H9 (cell line): ENCODE measurements at regions not wholly inside any gene's neighbourhood (a gene's known extent, or its start where the extent isn't known, plus 50 kb on each side); places are given as distances from the start of the nearest gene placed in this dataset.

Experiments used
- DNase-seq: peaks from one replicate; pipeline ENCODE4 v3.0.0-alpha.2; 2017
- H2AFZ ChIP-seq: one replicate; pipeline ENCODE4 v1.6.1; 2013; ENCODE audit warnings: mild to moderate bottlenecking, low read length, control low read depth, moderate library complexity
- H2AK5ac ChIP-seq: 2 replicates; pipeline ENCODE4 v1.6.1; 2013; ENCODE audit warnings: low read length, control low read depth, mixed read lengths; ENCODE audit not compliant: insufficient read length
- H2BK120ac ChIP-seq: one replicate; pipeline ENCODE4 v1.6.1; 2013; ENCODE audit warnings: low read depth, mild to moderate bottlenecking, low read length, control low read depth, inconsistent platforms; ENCODE audit not compliant: poor library complexity, severe bottlenecking
- H2BK12ac ChIP-seq: 2 replicates; pipeline ENCODE4 v1.6.1; 2013; ENCODE audit warnings: low read length, control low read depth, mixed read lengths, low read depth; ENCODE audit not compliant: insufficient read length
- H2BK15ac ChIP-seq: 2 replicates; pipeline ENCODE4 v1.6.1; 2013; ENCODE audit warnings: low read depth, low read length, control low read depth
- H2BK20ac ChIP-seq: one replicate; pipeline ENCODE4 v1.6.1; 2013; ENCODE audit warnings: low read depth, mild to moderate bottlenecking, low read length, control low read depth, inconsistent platforms; ENCODE audit not compliant: poor library complexity, severe bottlenecking
- H2BK5ac ChIP-seq: 2 replicates; pipeline ENCODE4 v1.6.1; 2013; ENCODE audit warnings: low read length, control low read depth, mixed read lengths; ENCODE audit not compliant: insufficient read length
- H3K14ac ChIP-seq: 2 replicates; pipeline ENCODE4 v1.6.1; 2013; ENCODE audit warnings: low read length, control low read depth; ENCODE audit not compliant: insufficient read depth
- H3K18ac ChIP-seq: 2 replicates; pipeline ENCODE4 v1.6.1; 2013; ENCODE audit warnings: low read depth, mild to moderate bottlenecking, mixed read lengths, low read length, control low read depth; ENCODE audit not compliant: insufficient read length
- H3K23ac ChIP-seq: 2 replicates; pipeline ENCODE4 v1.6.1; 2013; ENCODE audit warnings: low read length, control low read depth, mixed read lengths, low read depth; ENCODE audit not compliant: insufficient read length
- H3K23me2 ChIP-seq: 2 replicates; pipeline ENCODE4 v1.6.1; 2013; ENCODE audit warnings: low read depth, mild to moderate bottlenecking, mixed read lengths, low read length, control low read depth; ENCODE audit not compliant: insufficient read length, poor library complexity, severe bottlenecking
- H3K27ac ChIP-seq: 2 replicates; pipeline ENCODE4 v1.5.1; 2013; ENCODE audit warnings: low read length, control low read depth, mixed read lengths, low read depth; ENCODE audit not compliant: insufficient read length
- H3K27me3 ChIP-seq: 2 replicates; pipeline ENCODE4 v1.6.1; 2013; ENCODE audit warnings: low read length, control low read depth, inconsistent platforms; ENCODE audit not compliant: insufficient read depth
- H3K4ac ChIP-seq: 2 replicates; pipeline ENCODE4 v1.6.1; 2013; ENCODE audit warnings: low read depth, mild to moderate bottlenecking, control low read depth, inconsistent platforms, low read length, moderate library complexity
- H3K4me1 ChIP-seq: 2 replicates; pipeline ENCODE4 v1.6.1; 2013; ENCODE audit warnings: low read length, control low read depth, inconsistent platforms; ENCODE audit not compliant: insufficient read depth
- H3K4me2 ChIP-seq: 2 replicates; pipeline ENCODE4 v1.6.1; 2013; ENCODE audit warnings: low read length, control low read depth, mixed read lengths; ENCODE audit not compliant: insufficient read length, insufficient read depth
- H3K56ac ChIP-seq: 2 replicates; pipeline ENCODE4 v1.6.1; 2013; ENCODE audit warnings: low read depth, mild to moderate bottlenecking, mixed read lengths, low read length, control low read depth; ENCODE audit not compliant: insufficient read length
- H3K79me1 ChIP-seq: 2 replicates; pipeline ENCODE4 v1.6.1; 2013; ENCODE audit warnings: low read depth, mild to moderate bottlenecking, moderate library complexity, low read length, control low read depth, inconsistent platforms; ENCODE audit not compliant: insufficient read depth, poor library complexity, severe bottlenecking
- H3K79me2 ChIP-seq: 2 replicates; pipeline ENCODE4 v1.6.1; 2013; ENCODE audit warnings: low read length, control low read depth, inconsistent platforms; ENCODE audit not compliant: insufficient read depth
- H3K9ac ChIP-seq: 2 replicates; pipeline ENCODE4 v1.6.1; 2013; ENCODE audit warnings: low read length, control low read depth, mixed read lengths; ENCODE audit not compliant: insufficient read length; ENCODE audit errors: extremely low read depth
- H3K9me3 ChIP-seq: one replicate; pipeline ENCODE4 v1.6.1; 2013; ENCODE audit warnings: low read depth, low read length, inconsistent platforms; ENCODE audit not compliant: control insufficient read depth
- H3T11ph ChIP-seq: one replicate; pipeline ENCODE4 v1.6.1; 2013; ENCODE audit warnings: mild to moderate bottlenecking, low read length, control low read depth, inconsistent platforms
- H4K20me1 ChIP-seq: one replicate; pipeline ENCODE4 v1.6.1; 2013; ENCODE audit not compliant: control insufficient read depth, insufficient read length, insufficient read depth
- H4K5ac ChIP-seq: 2 replicates; pipeline ENCODE4 v1.6.1; 2013; ENCODE audit warnings: low read depth, mild to moderate bottlenecking, mixed read lengths, low read length, control low read depth; ENCODE audit not compliant: insufficient read length
- H4K8ac ChIP-seq: replicated peaks from 2 replicates; pipeline ENCODE4 v1.6.1; 2013; ENCODE audit warnings: low read length, control low read depth, mixed read lengths, low read depth; ENCODE audit not compliant: insufficient read length
- H4K91ac ChIP-seq: 2 replicates; pipeline ENCODE4 v1.6.1; 2013; ENCODE audit warnings: low read depth, mild to moderate bottlenecking, moderate library complexity, mixed read lengths, low read length, control low read depth; ENCODE audit not compliant: insufficient read length
- H3K27ac Mint-ChIP-seq, 3 experiments: 2 replicates in 2 of 3; 3 replicates in 1 of 3; pipeline ENCODE4 v1.8.0; 2020 to 2021; ENCODE audit warnings: mixed read lengths in 3 of 3, mild to moderate bottlenecking in 1 of 3, moderate library complexity in 1 of 3
- H3K27me3 Mint-ChIP-seq: 2 replicates; pipeline ENCODE4 v1.8.0; 2021; ENCODE audit warnings: low read depth, mild to moderate bottlenecking, moderate library complexity, mixed read lengths
- H3K36me3 Mint-ChIP-seq, 3 experiments: 2 replicates in 2 of 3; 3 replicates in 1 of 3; pipeline ENCODE4 v1.8.0; 2020 to 2021; ENCODE audit warnings: low read depth in 3 of 3, mixed read lengths in 3 of 3; ENCODE audit not compliant: insufficient read depth in 1 of 3
- H3K4me1 Mint-ChIP-seq, 2 experiments: 2 replicates each; pipeline ENCODE4 v1.8.0; 2020; ENCODE audit warnings: mixed read lengths in 2 of 2
- H3K4me3 Mint-ChIP-seq, 2 experiments: 2 replicates in 1 of 2; 3 replicates in 1 of 2; pipeline ENCODE4 v1.8.0; 2020 to 2021; ENCODE audit warnings: mild to moderate bottlenecking in 2 of 2, mixed read lengths in 2 of 2, moderate library complexity in 1 of 2
- H3K9me3 Mint-ChIP-seq, 2 experiments: 2 replicates in 1 of 2; 3 replicates in 1 of 2; pipeline ENCODE4 v1.8.0; 2020; ENCODE audit warnings: mild to moderate bottlenecking in 2 of 2, mixed read lengths in 2 of 2, moderate library complexity in 1 of 2
- CTCF ChIP-seq: fragments of 200-600 bp; sonication (generic); conservative IDR thresholded peaks from 3 replicates; pipeline ENCODE4 v1.8.0; 2021; ENCODE audit warnings: antibody characterized with exemption, mild to moderate bottlenecking
- WGBS: extraction: QIAGEN DNeasy Blood & Tissue Kit; methylation state at CpG from one replicate; pipeline ENCODE4 v1.1.7; 2013; ENCODE audit warnings: missing lambda C conversion rate, low lambda C conversion rate, mixed read lengths; ENCODE audit not compliant: insufficient read length; ENCODE audit errors: extremely low coverage; 5-methylcytosine and 5-hydroxymethylcytosine counted together

- Histone ChIP-seq H2BK120ac (no peak overlapping the region), H2BK20ac (no peak overlapping the region), H3K9ac (no peak overlapping the region), H3K23ac (no peak overlapping the region), H3K27ac (no peak overlapping the region), H3K79me1 (no peaks in the 10 kb centered on the region), H3K4ac (no peak overlapping the region), H4K8ac (no peak overlapping the region), H3T11ph (no peak overlapping the region), H3K18ac (no peak overlapping the region), H2BK5ac (no peak overlapping the region), H3K27me3 (no peaks in the 10 kb centered on the region), H3K56ac (no peak overlapping the region), H2BK12ac (no peak overlapping the region), H4K91ac (no peak overlapping the region), H4K20me1 (no peaks in the 10 kb centered on the region), H2BK15ac (no peak overlapping the region), H4K5ac (no peak overlapping the region), H2AK5ac (no peak overlapping the region), H3K4me2 (no peak overlapping the region), H3K14ac (no peak overlapping the region), H3K4me1 (no peaks in the 10 kb centered on the region), H2AFZ (no peak overlapping the region), H3K23me2 (no peaks in the 10 kb centered on the region), H3K9me3 (no peaks in the 10 kb centered on the region), H3K79me2 (no peaks in the 10 kb centered on the region)
- Mint-ChIP-seq H3K4me3 (no peak overlapping the region), H3K27ac (no peak overlapping the region), H3K9me3 (peaks cover 14 to 23% of the 10 kb centered on the region in 2 experiments), H3K4me1 (peaks cover 0 to 23% of the 10 kb centered on the region in 2 experiments), H3K36me3 (peaks cover 3 to 12% (median 6%) of the 10 kb centered on the region in 3 experiments; a peak in 6 of 7 replicates), H3K27me3 (peaks cover 5% of the 10 kb centered on the region)
- no CpG with 5 or more reads among the region's 1 CpG for WGBS
- no peak for TF ChIP-seq CTCF
- no peak for DNase-seq
Observed at GRCh38 chr16:16791051-16791450, 412.1 kb downstream of the NPIPA7 start.
